HCEC 1CT (cell line): ENCODE measurements at regions not wholly inside any gene's neighbourhood (a gene's known extent, or its start where the extent isn't known, plus 50 kb on each side); places are given as distances from the start of the nearest gene placed in this dataset.
"Not testable (repeated sequence)": the region's sequence is repeated elsewhere in the genome, so short reads cannot be mapped to it uniquely, and the experiment has no call there.

Source experiments
- DNase-seq: peaks from one replicate; pipeline ENCODE4 v3.0.0-alpha.2; 2017

DNA sequence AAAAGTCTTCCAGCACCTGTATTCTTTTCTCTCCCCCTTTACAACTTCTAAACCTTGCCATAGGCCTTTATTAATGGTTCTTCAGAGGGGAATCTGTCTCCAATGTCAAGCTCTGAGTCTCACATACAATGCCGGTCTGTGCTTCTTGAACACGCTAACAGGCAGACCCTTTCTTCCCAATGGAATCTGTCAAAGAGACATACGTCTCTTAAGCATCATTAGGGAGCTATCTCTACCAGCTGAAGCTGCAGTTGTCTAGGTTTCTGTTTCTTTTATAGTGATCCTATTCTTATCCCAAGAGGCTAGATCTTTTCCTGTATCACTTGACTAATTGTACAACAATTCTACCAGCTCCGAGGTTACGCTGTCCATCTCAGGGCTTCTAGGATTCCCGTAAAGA, 560.8 kb upstream of the NBEA start:
- no peak for DNase-seq

DNA sequence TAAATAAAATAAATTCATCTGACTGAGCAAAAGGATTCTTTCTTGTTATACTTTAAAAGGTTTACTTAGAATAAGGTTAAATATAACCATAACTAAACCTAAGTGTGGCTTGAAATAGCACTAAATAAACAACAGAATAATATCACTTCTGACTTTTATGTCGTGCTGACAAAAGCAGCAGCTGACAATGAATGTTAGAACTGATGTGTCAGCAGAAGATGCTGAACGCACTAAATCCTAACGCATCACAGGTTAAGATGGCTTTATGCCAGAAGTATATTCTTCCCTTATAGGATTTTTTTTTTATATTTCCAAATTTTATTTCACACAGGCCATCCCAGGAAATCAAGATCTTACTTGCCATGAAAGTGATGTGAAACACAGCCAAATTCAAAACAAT, 558.3 kb upstream of the NBEA start:
- no peak for DNase-seq

DNA sequence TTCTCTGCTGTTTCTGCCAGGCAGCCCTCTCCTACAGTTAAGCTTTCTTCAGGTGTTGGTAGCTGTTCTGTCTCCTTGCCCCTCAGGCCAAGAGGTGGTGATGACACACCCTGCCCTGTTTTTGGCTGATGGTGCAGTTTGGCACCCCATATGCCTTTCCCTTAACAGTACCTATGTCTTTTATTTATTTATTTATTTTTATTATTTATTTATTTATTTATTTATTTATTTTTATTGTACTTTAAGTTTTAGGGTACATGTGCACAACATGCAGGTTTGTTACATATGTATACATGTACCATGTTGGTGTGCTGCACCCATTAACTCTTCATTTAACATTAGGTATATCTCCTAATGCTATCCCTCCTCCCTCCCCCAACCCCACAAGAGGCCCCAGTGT, 555.8 kb upstream of the NBEA start:
- DNase-seq = not testable (repeated sequence)

DNA sequence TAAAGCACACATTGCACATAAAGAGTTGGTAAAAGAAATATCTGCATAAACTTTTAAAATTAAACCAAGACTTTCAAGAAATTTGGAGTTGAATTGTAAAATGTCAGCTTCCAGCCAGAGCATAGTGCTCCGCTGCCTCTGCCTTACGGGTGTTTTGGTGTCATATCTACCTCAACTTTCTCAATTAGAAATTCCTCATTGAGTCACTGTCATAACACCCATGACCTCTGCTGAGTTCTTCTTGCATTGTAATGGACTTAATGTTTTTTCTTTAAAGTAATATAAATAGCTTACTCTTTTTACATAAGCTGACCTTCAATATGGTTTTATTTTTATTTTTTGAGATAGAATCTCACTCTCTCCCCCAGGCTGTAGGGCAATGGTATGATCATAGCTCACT, 551.0 kb upstream of the NBEA start:
- no peak for DNase-seq

DNA sequence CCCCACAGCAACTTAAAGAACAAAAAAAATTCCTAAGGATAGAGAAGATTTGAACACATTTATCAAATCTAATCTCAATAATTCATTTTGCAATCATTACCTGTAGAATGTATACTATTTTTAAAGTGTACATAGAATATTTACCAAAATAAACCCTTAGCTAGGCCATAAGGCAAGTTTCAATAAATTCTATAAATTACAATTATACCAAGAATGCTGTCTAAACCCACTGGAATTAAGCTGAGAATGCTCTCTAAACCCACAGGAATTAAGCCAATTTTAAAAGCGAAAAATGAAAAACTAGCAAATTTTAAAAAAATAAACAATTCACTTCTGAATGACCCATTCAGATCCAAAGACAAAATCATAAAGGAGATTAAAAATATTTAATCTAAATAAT, 540.4 kb upstream of the NBEA start:
- DNase-seq = no peak

DNA sequence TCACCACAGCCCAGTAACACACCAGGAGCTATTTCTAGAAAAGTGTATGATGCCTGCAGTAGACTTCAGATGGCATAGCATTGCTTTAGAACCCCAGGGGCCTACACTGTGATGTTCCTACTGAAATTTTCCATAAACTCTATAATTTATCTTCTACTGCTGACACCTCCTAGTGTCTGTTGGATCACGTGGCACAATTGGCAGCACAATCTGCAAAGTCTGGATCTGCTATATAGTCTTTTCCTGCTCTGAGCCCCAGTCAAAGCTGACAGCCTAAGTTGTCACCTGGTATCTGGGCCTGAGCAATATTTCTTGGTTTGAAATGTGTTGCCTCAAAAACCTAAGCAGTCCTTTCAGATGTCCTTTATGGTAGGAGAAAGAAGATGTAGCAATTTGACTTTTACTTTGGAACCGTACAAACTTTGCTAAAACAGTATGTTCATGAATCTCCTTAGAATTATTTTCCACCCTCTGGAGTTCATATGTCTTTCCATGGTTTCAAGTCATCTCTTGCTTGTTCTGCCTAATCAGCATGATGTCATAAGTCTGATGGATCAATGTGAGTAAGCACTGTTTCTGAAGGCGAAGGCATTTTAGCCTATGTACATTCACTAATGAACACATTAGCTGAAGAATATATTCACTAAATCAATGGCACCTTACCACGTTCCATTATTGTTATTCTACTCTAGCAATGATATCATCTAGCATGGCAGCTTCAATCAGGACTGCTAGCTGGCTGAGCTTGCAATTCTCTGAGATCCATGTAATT, 536.5 kb upstream of the NBEA start:
- no peak for DNase-seq

DNA sequence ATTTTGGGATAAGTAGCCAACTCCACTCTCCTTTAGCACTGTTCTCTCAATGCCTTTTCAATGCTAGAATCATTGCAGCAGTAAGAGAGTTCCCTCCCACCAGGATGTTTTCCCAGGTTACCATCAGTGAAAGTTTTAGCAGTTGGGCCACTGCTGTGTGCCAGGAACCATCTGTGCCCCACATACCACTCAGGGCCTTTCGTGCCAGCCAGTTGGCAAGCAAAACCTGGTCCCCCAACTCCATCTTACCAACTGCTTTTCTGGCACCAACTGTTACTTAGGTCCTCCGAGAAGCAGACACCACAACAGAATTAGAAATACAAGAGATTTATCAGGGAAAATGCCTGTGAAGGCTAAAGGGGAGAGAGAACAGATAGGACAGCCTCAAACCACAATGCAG, 533.4 kb upstream of the NBEA start:
- no peak for DNase-seq

DNA sequence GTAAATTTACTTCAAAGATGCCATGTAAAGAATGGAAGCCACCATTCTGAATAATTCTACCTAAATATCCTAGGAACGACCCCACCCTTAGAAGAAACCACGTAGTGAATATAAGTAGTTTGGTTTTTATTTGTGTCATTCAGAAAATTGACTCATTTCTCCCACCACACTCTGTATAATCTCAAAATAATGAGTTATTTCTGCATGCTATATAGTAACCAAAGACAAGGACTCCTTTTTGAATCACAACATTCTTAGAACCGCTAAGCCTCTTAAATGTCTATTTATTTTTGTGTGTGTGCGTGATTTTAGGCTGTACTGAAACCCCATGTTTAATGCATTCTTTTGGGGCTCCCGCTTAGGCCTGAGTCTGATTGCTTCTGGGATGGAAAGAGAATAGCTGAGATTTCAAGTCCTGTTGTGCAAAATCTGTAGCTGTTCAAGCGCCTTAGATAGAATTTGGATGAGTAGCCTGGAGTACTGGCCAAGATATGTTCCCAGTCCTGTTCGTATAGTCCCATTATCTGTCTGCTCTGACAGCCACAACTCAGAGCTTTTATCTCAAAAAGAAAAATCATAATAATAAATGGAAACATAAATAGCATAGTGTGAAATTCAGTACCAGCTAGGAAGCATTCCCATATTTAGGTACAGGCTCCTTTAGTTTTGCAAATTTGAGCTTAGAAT, 532.4 kb upstream of the NBEA start:
- DNase-seq = no peak

DNA sequence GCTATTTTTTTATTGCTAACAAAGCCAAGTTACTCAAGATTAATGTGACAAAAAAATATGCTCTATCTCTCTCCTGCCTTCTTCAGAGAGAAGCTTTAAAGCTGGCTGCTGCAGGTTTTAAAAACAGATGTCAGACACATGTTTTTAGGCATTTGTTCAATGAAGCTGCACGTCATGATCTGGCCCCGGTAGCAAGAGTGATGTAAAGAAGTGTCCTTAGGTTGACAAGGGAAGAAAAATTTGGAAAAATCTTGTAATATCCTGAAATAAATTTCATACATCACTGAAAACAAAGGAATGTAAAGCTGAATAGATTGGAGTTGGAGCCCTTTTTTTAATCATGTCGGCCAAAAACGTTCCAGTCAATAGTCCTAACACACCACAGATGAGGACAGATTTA, 531.4 kb upstream of the NBEA start:
- DNase-seq = no peak

DNA sequence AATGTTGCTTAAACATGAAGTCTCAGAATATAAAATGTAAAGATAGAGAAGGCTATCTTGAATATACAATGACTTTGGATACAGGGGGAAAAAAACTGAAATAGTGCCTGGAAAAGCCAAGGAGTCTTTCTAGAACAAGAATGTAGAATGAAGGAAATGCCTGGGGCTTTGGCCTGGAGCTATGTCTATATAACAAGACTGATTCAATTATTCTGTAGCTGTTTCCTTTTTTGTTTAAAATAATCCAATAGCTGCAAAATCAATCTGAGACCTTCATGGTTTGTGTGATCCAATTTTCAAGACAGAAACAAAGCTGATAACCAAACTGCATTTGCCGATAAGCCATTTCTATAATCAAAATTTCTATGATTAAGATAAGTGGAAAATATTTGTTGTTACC, 530.9 kb upstream of the NBEA start:
- DNase-seq = no peak

DNA sequence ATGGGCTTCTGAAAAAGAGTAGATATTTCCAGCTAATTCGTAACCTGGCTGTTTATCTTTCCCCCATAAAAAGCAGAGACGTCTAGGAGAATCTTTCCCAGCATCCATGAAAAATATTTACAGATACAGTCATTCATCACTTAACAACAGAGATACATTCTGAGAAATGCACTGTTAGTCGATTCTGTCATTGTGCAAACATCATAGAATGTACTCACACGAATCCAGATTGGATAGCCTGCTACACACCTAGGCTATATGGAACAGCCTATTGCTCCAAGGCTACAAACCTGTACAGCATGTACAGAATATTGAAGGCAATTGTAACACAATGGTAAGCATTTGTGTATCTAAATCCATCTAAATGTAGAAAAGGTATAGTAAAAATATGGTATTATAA, 530.2 kb upstream of the NBEA start:
- DNase-seq = no peak

DNA sequence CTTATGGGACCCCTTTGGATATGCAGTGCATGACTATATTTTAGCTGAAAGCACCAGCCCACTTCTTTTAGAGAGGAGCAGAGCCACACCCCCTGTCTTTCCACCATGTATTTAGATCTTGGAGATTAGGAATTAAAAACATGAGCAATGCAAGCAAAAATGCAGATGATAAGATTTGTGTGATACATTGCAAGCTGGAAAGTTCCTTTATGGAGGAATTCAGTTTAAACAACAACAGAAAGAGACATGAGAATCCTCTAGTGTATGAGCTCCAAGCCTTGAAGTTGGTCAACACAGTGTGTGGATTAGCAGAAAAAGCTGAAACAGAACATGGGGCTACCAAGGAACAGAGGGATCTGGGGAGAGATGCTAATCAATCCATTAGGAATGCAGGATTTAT, 529.8 kb upstream of the NBEA start:
- DNase-seq = no peak

DNA sequence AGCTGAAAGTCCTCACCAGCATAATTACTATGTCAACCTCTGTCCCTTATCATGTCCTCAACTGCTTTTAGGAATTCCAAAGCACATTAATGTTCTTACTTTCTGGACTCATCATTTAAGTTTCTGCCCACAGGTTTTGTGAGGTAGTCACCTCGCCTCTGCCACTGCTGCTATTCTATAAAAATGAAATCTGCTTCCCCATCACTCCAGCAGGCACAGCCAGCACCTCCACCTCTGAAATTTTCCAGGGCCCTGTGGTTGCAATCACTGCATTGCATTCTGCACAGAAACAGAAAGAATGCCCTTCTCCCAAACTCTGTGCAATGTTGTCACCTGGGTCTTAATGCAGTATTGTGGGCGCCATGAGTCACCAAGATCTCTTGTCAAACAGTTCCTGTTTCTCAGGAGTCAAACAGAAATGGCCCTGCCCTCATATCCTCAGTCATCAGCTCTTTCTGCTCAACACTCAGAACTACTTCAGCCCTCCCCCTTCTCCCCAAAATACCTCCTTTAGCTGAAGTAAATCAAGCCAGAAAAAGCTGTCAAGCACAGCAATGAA, 529.2 kb upstream of the NBEA start:
- no peak for DNase-seq

DNA sequence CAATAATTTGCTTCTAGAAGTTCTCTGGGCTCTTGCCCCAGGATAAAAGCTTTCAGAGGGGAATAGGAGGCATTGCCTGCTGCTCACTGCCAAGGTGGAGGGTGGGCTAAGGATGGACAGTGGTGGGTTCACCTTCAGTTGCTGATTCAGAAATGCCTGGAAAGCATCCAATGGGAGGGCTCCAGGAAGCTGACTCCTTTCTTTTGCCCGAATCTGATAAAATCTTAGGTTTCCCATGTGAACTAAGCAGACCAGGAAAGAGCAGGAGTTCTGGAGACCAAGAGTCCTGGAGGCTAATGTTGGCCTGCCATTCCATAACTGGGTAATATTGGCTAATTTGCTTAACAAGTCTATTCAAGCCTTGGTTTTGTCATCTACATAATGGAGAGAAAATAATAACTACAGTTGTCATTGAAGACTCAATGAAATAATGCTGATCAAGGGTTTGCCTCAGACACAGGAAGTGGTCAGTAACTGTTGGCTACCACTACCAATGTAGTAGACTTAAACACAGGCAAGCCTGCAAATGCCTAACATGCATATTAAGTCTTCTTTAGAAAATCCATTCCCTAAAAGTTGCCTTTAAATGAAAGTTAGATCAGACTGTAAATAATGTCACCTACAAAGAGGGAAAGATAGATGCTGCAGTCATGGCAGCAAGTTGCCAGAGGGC, 528.4 kb upstream of the NBEA start:
- DNase-seq = no peak

DNA sequence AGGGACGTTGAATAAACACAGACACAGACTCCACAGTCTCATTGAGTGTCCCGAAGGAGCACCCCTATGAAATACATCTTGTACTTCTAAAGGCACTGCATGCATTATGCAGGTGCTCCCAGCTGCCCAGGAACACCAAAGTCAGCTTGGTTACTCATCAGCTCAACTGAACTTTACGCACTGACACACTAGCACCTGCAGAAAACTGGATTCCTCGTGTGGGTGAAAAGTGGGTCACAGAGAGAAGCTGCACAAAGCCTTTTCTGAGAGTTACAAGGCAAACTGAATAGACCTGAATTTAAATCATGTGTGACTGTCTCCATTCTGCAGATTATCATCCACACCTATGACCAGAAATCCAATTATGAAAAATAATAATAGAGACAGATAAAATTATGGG, 527.5 kb upstream of the NBEA start:
- DNase-seq = no peak

DNA sequence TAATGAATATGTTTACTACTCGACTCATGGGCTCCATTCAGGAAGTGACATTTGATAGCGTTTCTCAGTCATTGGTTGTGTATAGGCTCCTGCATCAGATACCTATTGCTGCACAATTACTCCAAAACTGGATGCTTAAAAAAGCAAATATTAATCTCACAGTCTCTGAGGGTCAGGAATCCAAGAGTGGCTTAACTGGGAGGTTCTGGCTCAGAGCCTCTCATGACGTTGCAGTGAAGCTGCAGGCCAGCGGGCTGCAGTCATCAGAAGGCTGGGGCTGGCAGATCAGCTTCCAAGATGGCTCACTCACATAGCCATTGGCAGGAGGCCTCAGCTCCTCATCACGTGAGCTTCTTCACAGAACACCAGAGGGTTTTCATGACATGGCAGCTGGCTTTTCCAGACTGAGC, 525.1 kb upstream of the NBEA start:
- DNase-seq = no peak

DNA sequence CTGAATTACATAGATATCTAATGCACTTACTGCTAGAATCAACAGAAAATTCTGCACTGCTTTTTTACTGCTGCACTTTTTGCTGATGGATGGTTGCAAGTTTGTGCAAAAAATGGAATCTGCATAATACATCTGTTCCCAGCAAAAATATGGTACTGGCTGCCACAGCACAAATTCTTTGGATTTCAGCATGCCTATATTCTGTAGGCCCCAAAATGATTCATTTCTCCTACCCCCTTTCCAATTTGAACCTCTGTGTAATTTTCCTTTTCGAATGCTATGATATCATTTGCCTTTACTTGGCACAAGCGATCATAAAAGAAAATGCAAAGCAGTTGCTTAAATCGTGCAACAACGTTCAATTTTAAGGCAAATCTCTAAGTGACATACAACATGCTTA, 524.2 kb upstream of the NBEA start:
- no peak for DNase-seq

DNA sequence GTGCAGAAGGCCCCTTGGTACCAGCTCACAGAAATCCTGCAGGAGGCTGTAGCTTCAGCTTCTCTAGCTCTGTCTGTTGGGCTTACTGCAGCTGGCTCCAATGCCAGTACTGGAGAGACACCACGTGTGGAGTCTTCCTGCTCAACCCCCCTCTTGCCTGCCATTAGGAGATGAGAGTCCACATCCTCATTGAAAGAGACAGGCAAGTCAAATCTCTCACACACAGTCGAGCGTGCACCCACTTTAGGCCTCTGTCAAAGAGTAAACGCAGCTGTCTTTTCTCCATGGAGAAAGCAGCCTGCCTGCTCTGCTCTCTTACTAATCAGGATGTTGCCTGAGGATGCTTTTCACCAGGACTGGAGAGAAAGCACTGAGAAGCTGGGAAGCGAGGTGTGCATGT, 523.0 kb upstream of the NBEA start:
- DNase-seq = no peak

DNA sequence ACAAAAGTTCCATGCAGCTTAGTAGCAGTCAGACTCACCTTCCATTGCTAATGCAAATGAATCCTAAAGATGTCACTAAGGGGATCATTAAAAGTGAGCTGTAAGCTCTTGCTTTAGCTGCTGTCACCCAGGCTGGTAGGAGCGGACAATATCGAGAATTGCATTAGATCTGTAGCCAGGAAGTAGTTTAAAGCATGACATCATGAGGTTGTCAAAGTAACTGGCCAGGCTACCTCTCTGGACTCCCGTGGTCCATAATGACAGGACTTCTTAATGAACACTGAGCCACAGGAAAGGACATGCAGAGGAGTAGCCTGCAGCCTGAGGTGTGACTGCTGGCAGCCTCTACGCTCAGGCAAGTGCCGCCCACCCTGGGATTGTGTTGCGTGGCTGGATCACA, 522.3 kb upstream of the NBEA start:
- DNase-seq = no peak

DNA sequence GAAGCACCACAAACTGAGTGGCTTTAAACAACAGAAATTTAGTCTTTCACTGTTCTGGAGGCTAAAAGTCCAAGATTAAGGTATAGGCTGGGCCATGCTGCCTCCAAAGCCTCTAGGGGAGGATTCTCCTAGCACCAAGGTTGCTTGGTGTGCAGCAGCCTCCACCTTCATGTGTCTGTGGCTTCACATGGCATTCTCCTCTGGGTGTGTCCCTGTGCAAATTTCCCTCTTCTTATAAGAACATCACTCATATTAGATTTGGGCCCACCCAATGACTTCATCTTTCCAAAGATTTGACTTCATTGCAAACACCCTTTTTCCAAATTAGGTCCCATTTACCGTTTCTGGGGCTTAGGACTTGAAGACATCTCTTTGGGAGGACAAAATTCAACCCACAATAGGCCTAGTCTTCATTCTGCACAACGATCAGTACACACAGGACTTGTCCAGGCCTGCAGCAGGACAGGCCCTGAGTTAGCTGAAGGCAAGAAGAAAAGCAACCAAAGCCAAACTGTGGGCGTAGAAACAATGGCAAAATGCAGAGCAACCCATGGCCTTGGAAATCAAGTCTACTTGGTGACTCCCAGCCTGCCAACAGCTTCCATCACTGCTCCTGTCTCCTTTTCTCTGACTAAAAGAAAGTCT, 521.2 kb upstream of the NBEA start:
- DNase-seq = no peak

DNA sequence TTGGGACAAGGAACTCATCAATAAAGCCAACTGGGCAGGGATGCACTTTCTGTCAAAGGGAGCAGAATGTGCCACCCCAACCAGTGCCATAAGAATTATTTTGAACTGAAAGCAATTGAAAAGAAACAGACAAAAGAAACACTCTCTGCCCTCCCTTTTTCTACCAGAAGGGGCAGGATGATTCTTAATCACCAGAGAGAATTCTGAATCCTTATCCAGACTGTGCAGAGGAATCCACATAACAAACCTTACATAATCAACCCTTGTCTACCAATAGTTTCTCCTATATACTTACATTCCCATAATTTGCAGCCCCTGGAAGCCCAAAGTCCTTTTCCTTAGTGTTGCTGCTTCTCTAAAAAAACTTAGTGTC, 520.7 kb upstream of the NBEA start:
- DNase-seq = no peak

DNA sequence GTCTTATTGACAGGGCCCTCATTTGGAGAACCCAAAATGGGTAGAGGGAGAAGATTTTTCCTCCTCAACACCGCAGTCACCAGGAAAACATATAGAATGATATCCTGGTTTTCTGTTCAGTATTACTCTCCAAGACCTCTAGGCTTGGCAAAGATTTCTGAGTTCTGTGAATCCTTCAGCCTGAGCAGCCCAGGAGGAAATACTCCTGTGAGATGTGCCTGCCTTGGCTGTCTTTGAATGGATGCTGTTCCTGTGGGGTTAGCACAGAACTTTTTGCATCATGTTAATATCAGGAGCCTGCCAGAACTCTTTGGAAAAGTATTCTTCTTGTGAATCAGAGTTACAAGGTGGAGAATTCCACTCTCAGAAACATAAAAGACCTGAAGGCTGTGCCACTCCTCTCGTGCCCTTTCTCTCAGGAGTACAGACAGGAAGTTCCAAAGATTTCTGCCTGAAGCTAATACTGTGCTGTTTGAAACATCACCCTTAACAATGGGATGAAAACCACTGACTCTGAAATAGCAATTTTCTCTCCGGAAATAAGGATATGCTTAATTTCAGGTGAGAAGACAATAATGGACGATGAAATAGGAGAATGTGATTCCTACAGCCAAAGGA, 520.1 kb upstream of the NBEA start:
- DNase-seq = no peak

DNA sequence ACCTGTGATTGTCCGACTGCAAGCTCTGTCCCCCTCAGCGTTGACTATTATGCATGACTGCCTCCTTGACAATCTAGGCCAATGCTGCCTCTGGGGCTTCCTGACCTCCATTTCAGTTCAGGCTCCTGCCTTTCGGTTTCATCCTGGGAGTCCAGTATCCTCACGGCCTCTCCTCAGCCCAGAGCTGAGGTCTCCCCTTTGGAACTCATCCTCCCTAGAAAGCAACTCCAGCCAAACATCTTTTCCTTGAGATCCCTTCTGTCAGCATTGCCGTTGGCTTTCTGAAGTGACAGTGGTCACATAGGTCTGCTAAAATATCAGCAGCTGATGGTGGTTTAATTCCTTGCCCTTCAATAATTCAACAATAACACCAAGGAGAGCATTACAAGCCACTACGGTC, 519.1 kb upstream of the NBEA start:
- DNase-seq = no peak
